Coronary artery (tissue), 2 donors: ENCODE measurements at regions not wholly inside any gene's neighbourhood (a gene's known extent, or its start where the extent isn't known, plus 50 kb on each side); places are given as distances from the start of the nearest gene placed in this dataset.

Source experiments
- DNase-seq: peaks from one replicate; pipeline ENCODE4 v3.0.0-alpha.2; 2017; ENCODE audit warnings: low spot score
- H3K27ac ChIP-seq, 2 donors: fragments of 200-600 bp; sonication (generic); one replicate each; pipeline ENCODE4 v1.5.1; 2016 to 2019
- H3K4me3 ChIP-seq: fragments of 200-600 bp; sonication (generic); 2 replicates; pipeline ENCODE4 v1.5.1; 2016; ENCODE audit warnings: mild to moderate bottlenecking, moderate library complexity
- TF ChIP-seq, protein P1 (sequence below): fragments of 200-600 bp; sonication (generic); IDR thresholded peaks from one replicate; pipeline ENCODE4 v1.5.1; 2019; ENCODE audit warnings: antibody characterized with exemption

DNA sequence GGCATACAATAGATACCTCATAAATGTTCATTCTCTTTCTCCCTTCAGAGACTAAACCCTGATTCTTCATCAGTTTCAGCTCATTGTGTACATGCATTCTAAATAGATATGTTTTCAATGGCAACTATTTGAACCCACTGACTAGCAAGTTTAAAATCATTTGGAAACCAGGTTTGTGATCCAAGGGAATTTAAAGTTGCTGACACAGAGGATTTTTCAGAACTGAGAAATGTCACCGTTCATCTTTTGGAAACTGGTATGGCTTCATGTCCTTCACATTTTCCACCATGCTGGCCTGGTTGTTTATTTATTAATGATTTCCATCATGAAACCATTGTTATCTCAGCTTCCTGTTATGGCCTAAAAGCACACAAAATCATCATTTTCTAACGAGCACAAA, 81.8 kb upstream of the BARHL2 start:
- no peak for DNase-seq
- Histone ChIP-seq H3K4me3 (no peak overlapping the region), H3K27ac (no peak overlapping the region)
- TF ChIP-seq, protein P1, sequence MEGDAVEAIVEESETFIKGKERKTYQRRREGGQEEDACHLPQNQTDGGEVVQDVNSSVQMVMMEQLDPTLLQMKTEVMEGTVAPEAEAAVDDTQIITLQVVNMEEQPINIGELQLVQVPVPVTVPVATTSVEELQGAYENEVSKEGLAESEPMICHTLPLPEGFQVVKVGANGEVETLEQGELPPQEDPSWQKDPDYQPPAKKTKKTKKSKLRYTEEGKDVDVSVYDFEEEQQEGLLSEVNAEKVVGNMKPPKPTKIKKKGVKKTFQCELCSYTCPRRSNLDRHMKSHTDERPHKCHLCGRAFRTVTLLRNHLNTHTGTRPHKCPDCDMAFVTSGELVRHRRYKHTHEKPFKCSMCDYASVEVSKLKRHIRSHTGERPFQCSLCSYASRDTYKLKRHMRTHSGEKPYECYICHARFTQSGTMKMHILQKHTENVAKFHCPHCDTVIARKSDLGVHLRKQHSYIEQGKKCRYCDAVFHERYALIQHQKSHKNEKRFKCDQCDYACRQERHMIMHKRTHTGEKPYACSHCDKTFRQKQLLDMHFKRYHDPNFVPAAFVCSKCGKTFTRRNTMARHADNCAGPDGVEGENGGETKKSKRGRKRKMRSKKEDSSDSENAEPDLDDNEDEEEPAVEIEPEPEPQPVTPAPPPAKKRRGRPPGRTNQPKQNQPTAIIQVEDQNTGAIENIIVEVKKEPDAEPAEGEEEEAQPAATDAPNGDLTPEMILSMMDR, result no peak

GRCh38 chr1:90798344-90798743, 81.2 kb upstream of the BARHL2 start:
- no peak overlapping the region for H3K27ac ChIP-seq
- H3K4me3 ChIP-seq, result no peak overlapping the region
- TF ChIP-seq, protein P1, result no peak
- no peak for DNase-seq

GRCh38 chr1:90795431-90795830, 78.3 kb upstream of the BARHL2 start:
- TF ChIP-seq, protein P1, result no peak
- Histone ChIP-seq H3K4me3 (no peak overlapping the region), H3K27ac (no peak overlapping the region)
- no peak for DNase-seq

DNA sequence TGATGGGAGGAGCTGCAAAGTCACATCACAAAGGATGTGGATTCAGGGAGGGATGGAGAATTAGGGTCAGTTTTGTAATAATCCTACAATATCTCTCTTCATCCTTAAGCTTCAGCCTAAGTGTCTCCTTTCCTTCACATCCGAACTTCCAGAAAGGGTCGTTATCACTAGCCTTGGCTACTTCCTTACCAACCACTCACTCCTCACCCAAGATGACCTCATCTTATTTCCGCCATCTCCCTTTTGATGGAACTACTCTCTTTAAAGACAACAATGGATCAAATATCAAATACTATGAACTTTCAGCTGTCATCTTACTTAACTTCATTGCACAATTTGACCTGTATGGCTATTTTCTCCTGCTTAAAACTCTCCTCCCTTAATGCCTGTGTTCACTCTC, 69.6 kb upstream of the BARHL2 start:
- H3K4me3 ChIP-seq, result no peak overlapping the region
- no peak for DNase-seq
- no peak overlapping the region for H3K27ac ChIP-seq
- TF ChIP-seq, protein P1, result no peak

DNA sequence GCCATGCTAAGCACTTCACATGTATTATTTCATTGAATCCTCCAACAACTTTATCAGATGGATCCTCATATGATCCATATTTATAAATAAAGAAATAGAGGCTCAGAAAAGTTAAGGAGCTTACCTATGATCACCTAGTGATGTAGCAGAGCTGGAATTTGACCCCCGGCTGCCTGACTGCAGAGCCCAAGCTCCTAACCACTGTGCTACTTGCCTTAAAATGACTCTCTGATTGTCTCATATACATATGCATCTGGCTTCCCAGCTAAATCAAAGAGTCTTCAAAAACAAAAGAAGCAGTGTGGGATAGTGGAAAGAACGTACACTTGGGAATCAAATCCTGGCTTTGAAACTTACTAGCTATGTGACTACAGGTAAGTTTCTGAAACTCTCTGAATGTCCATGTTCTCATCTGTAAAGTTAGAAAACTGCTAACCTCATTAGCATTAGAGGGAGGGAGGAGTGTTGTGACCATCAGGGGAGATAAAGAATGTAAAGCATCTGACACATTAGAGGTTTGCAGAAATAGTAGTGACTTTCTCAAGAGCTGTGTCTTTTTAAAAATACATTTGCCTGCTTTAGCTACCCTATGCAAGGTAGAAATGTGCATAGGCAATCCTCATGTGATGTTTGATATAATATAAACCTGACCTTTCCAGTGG, 67.2 kb upstream of the BARHL2 start:
- no peak overlapping the region for H3K27ac ChIP-seq
- no peak for DNase-seq
- no peak overlapping the region for H3K4me3 ChIP-seq
- TF ChIP-seq, protein P1, result no peak

GRCh38 chr1:90783181-90783580, 66.1 kb upstream of the BARHL2 start:
- TF ChIP-seq, protein P1, result no peak
- Histone ChIP-seq H3K27ac (no peak overlapping the region), H3K4me3 (no peak overlapping the region)
- DNase-seq, result no peak

- TF ChIP-seq, protein P1, result no peak
- no peak overlapping the region for H3K27ac ChIP-seq
These were observed 64.9 kb upstream of the BARHL2 start for GRCh38 chr1:90782046-90782445.

More at GRCh38 chr1:90782046-90782445, 64.9 kb upstream of the BARHL2 start:
- no peak overlapping the region for H3K4me3 ChIP-seq
- DNase-seq, result no peak
